Stimulated activated CD4-positive, alpha-beta T cell treated with anti-CD3 and anti-CD28 coated beads, Interleukin-4, amount 100 ng/mL, for 1 hour (primary cell): ENCODE measurements at regions not wholly inside any gene's neighbourhood (a gene's known extent, or its start where the extent isn't known, plus 50 kb on each side); places are given as distances from the start of the nearest gene placed in this dataset.

Experiments used
- DNase-seq: peaks from one replicate; pipeline ENCODE4 v3.0.0-alpha.2; 2020

GRCh38 chr12:97182769-97183168 lies 275.7 kb downstream of the NEDD1 start:
- no peak for DNase-seq

GRCh38 chr12:97184127-97184773 lies 277.2 kb downstream of the NEDD1 start:
- no peak for DNase-seq

- DNase-seq = no peak
Observed at GRCh38 chr12:97185567-97185966, 277.0 kb upstream of the RMST start.

GRCh38 chr12:97194546-97194945 lies 268.1 kb upstream of the RMST start:
- no peak for DNase-seq

- DNase-seq = no peak
Observed at GRCh38 chr12:97200181-97200580, 262.4 kb upstream of the RMST start.

- no peak for DNase-seq
Observed at GRCh38 chr12:97203408-97203807, 259.2 kb upstream of the RMST start.

GRCh38 chr12:97209997-97210396 lies 252.6 kb upstream of the RMST start:
- DNase-seq = no peak

- no peak for DNase-seq
Observed at GRCh38 chr12:97211416-97211930, 251.1 kb upstream of the RMST start.

- no peak for DNase-seq
Observed at GRCh38 chr12:97216848-97217247, 245.8 kb upstream of the RMST start.

GRCh38 chr12:97222391-97222790 lies 240.2 kb upstream of the RMST start:
- DNase-seq = no peak

- DNase-seq = no peak
Observed at GRCh38 chr12:97223419-97223818, 239.2 kb upstream of the RMST start.

GRCh38 chr12:97229004-97229403 lies 233.6 kb upstream of the RMST start:
- DNase-seq = no peak

GRCh38 chr12:97235102-97235501 lies 227.5 kb upstream of the RMST start:
- DNase-seq = no peak

GRCh38 chr12:97246368-97246767 lies 216.2 kb upstream of the RMST start:
- DNase-seq = no peak

GRCh38 chr12:97250483-97250882 lies 212.1 kb upstream of the RMST start:
- no peak for DNase-seq

GRCh38 chr12:97257726-97258125 lies 204.9 kb upstream of the RMST start:
- DNase-seq = no peak

GRCh38 chr12:97259098-97259497 lies 203.5 kb upstream of the RMST start:
- DNase-seq = no peak

GRCh38 chr12:97260786-97261185 lies 201.8 kb upstream of the RMST start:
- DNase-seq = no peak

- DNase-seq = no peak
Observed at GRCh38 chr12:97267166-97267565, 195.4 kb upstream of the RMST start.

- no peak for DNase-seq
Observed at GRCh38 chr12:97267594-97268202, 194.9 kb upstream of the RMST start.

GRCh38 chr12:97272471-97272870 lies 190.1 kb upstream of the RMST start:
- no peak for DNase-seq

GRCh38 chr12:97274386-97274785 lies 188.2 kb upstream of the RMST start:
- DNase-seq = no peak

GRCh38 chr12:97275256-97275655 lies 187.3 kb upstream of the RMST start:
- no peak for DNase-seq

- DNase-seq = no peak
Observed at GRCh38 chr12:97275728-97276590, 186.6 kb upstream of the RMST start.
